Peyer's patch (tissue), 4 donors: ENCODE measurements at regions not wholly inside any gene's neighbourhood (a gene's known extent, or its start where the extent isn't known, plus 50 kb on each side); places are given as distances from the start of the nearest gene placed in this dataset.

Experiments used
- DNase-seq, 3 donors: peaks; one replicate each; pipeline ENCODE4 v3.0.0-alpha.2; 2017 to 2019
- H3K27ac ChIP-seq, 4 donors: fragments of 200-600 bp; sonication (generic); one replicate each; pipeline ENCODE4 v1.5.1; 2016 to 2019
- H3K27me3 ChIP-seq, 2 donors: fragments of 200-600 bp; sonication (generic); one replicate each; pipeline ENCODE4 v1.5.1; 2019
- H3K36me3 ChIP-seq, 3 donors: fragments of 200-600 bp; sonication (generic); one replicate each; pipeline ENCODE4 v1.5.1; 2016 to 2019
- H3K4me1 ChIP-seq, 4 donors: fragments of 200-600 bp; sonication (generic); one replicate each; pipeline ENCODE4 v1.5.1; 2016 to 2019
- H3K4me3 ChIP-seq, 4 donors: fragments of 200-600 bp; sonication (generic); 1 replicate in 3 of 4; 2 replicates in 1 of 4; pipeline ENCODE4 v1.5.1; 2016 to 2019; ENCODE audit warnings: mild to moderate bottlenecking in 1 of 4
- H3K9me3 ChIP-seq, 4 donors: fragments of 200-600 bp; sonication (generic); one replicate each; pipeline ENCODE4 v1.5.1; 2016 to 2019; ENCODE audit warnings: mild to moderate bottlenecking in 1 of 4
- POLR2A ChIP-seq, 2 donors: fragments of 450-650 bp; IDR thresholded peaks; one replicate each; pipeline ENCODE4 v1.5.1; 2017; ENCODE audit warnings: antibody characterized with exemption in 2 of 2, mild to moderate bottlenecking in 2 of 2, moderate library complexity in 2 of 2
- TF ChIP-seq, protein P1 (sequence below), 6 experiments: fragments of 450-650 bp in 4 of 6; fragments of 200-600 bp in 2 of 6; sonication (generic) in 1 of 6; IDR thresholded peaks; one replicate each; pipeline ENCODE4 v1.5.1; 2017 to 2019; ENCODE audit warnings: antibody characterized with exemption in 6 of 6, mild to moderate bottlenecking in 3 of 6, moderate library complexity in 1 of 6

DNA sequence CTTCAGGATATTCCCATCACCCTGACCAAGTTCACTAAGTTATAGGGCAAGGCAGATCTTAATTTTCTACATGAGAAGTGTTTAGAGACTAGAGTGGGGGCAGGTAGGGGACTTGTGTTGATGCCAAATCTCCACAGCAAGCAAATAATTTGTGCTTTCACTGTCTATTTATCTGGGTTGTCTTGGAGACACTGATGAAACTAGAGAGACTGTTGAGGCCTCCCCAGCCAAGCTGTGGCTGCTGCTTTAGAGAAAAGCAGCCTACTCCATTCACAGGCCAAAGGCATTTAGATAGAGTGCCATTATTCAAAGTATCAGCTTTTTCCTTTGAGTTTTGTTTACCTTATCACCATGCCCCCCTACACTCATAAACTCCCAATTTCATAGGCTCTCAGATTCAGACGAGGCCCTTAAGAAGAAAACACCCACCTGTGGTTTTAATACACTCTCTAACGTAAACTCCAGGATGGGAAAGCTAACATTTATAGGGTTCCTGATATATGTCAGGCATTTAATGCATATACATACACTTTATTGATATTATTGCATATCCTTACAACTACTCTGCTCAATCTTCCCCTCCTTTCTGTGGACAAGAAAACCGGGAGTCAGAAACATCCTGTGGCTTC is 130.4 kb upstream of the FOXB1 start:
- no peaks in the 10 kb centered on the region for H3K36me3 ChIP-seq
- H3K27me3 ChIP-seq = no peaks in the 10 kb centered on the region
- no peak overlapping the region for H3K4me3 ChIP-seq
- no peaks in the 10 kb centered on the region for H3K4me1 ChIP-seq
- H3K9me3 ChIP-seq = no peaks in the 10 kb centered on the region
- DNase-seq = no peak
- TF ChIP-seq, protein P1, sequence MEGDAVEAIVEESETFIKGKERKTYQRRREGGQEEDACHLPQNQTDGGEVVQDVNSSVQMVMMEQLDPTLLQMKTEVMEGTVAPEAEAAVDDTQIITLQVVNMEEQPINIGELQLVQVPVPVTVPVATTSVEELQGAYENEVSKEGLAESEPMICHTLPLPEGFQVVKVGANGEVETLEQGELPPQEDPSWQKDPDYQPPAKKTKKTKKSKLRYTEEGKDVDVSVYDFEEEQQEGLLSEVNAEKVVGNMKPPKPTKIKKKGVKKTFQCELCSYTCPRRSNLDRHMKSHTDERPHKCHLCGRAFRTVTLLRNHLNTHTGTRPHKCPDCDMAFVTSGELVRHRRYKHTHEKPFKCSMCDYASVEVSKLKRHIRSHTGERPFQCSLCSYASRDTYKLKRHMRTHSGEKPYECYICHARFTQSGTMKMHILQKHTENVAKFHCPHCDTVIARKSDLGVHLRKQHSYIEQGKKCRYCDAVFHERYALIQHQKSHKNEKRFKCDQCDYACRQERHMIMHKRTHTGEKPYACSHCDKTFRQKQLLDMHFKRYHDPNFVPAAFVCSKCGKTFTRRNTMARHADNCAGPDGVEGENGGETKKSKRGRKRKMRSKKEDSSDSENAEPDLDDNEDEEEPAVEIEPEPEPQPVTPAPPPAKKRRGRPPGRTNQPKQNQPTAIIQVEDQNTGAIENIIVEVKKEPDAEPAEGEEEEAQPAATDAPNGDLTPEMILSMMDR (IDR thresholded peaks at IDR 0.05) = no peak
- no peak for TF ChIP-seq POLR2A (IDR thresholded peaks at IDR 0.05)
- no peak overlapping the region for H3K27ac ChIP-seq

DNA sequence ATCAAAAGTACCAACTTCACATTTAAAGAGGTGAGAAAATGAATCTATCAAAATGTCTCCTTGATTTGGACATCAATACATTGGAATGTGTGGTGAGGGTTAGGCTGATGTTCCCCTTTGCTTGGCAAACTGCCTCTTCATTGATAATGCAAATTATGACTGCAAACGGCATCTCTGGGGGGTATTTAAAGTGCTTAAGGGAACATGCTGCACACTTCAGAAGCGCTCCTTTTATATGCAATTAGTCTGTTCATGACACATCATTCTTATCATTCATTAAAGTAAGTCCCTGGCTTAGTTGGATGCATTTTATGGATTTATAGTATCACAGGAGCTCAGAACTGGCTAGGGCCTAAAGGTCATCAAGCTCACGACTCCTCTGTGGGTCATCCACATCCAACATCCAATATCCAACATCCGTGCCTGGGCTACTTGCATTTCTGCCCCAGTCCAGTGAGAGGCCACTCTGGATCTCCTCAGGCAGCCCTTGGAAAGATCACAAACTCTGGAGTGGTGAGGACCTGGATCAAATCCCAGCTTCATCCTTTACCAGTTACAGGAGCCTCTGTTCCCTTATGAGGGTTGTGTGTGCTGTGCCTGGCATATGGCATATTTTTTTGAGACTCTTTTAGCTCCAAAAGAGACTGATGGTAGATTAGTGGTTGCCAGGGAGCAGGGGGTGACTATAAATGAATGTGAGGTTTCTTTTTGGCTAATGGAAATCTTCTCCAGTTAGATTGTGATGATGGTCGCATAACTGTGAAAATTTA is 136.8 kb upstream of the FOXB1 start:
- H3K4me1 ChIP-seq = no peaks in the 10 kb centered on the region
- no peak overlapping the region for H3K27ac ChIP-seq
- no peaks in the 10 kb centered on the region for H3K36me3 ChIP-seq
- no peak for DNase-seq
- TF ChIP-seq, protein P1 (IDR thresholded peaks at IDR 0.05) = no peak
- TF ChIP-seq POLR2A (IDR thresholded peaks at IDR 0.05) = no peak
- no peak overlapping the region for H3K4me3 ChIP-seq
- no peaks in the 10 kb centered on the region for H3K9me3 ChIP-seq
- H3K27me3 ChIP-seq = no peaks in the 10 kb centered on the region

DNA sequence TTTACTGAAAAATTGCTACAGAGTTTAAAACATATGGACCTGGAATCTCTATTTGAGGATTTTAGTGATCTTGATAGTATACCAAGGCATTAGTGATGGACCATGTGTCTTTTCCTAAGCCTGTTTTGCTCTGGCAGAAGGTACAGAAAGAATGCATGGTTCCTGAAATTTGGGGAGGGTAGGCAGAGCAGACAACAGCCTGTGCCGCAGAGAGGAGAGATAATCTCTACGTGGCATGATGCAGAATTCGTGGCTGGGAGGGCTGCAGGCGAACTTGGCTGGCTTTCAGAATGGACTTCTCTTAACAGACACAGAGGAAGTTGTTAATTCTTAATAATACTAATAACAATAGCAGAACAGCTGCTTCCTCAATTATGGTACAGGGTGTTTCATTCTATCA is 137.5 kb upstream of the FOXB1 start:
- H3K27ac ChIP-seq = no peak overlapping the region
- H3K4me1 ChIP-seq = no peaks in the 10 kb centered on the region
- H3K36me3 ChIP-seq = no peaks in the 10 kb centered on the region
- no peaks in the 10 kb centered on the region for H3K27me3 ChIP-seq
- TF ChIP-seq POLR2A (IDR thresholded peaks at IDR 0.05) = no peak
- TF ChIP-seq, protein P1 (IDR thresholded peaks at IDR 0.05) = no peak
- no peak overlapping the region for H3K4me3 ChIP-seq
- no peak for DNase-seq
- no peaks in the 10 kb centered on the region for H3K9me3 ChIP-seq

DNA sequence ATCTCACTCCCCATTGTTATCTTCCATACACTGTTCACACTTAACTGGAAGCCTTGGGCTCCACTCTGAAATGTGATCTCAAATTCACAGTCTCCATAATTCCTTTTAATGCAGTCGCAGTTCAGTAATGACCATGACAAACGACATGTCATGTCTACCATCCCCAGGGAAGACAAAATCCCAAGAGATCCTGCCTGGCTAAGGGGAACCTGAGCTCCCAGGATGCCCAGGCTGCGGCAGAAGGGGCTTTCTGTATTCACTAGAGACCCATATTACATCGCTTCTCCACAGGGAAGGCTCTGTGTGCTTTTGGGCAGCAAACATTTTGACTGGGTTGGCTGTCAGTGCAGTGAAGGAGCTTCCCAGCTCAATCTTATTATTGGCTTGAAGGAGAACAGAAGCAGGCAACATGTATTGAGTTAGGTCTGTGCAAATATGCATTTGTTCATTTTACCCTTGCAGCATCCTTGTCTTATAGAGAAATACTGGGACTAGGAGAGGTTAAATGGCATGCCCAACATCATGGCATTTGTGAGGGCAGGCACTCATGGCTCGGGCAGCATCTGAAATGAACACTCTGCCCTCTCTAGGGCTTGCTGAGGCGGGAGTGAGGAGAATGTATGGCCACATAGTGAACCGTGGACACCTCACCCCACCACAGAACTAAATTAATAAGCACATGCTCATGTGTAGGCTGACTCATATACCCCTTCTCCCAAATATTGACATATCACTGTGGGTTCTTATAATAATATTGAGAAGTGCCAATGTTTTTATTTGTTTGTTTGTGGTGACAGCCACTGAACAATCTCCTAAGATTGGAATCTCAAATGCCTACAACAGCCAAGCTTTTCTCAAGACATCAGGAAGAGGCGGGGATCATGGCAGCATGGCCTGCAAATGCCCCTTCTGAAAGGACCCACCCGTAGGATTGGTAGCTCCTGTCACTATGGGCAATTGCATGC is 141.6 kb upstream of the FOXB1 start:
- no peaks in the 10 kb centered on the region for H3K36me3 ChIP-seq
- no peak overlapping the region for H3K27ac ChIP-seq
- H3K27me3 ChIP-seq = no peaks in the 10 kb centered on the region
- H3K4me1 ChIP-seq = no peaks in the 10 kb centered on the region
- no peaks in the 10 kb centered on the region for H3K9me3 ChIP-seq
- no peak for TF ChIP-seq POLR2A (IDR thresholded peaks at IDR 0.05)
- TF ChIP-seq, protein P1 (IDR thresholded peaks at IDR 0.05) = no peak
- no peak overlapping the region for H3K4me3 ChIP-seq
- no peak for DNase-seq

DNA sequence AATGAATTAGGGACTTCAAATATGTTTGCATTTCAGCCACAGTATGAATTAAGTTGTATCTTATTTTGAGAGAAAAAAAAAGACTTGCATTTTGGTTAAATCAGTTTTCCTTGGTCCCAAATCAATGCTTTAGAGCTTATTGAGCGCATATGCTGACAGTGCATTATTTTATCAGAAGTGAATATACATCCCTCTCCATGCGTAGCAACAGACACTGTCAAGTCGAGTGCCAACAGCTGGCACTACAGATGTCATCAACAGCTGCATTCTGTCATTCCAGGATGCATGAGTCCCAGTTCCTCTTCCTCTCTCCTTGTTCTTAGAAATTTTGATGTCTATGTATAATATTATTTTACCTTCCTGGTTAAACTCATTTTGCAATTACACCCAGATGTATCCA is 156.1 kb upstream of the FOXB1 start:
- Histone ChIP-seq H3K27me3 (no peaks in the 10 kb centered on the region), H3K9me3 (no peaks in the 10 kb centered on the region), H3K4me1 (no peaks in the 10 kb centered on the region), H3K4me3 (no peak overlapping the region), H3K36me3 (no peaks in the 10 kb centered on the region), H3K27ac (no peak overlapping the region)
- TF ChIP-seq, protein P1 (IDR thresholded peaks at IDR 0.05) = no peak
- TF ChIP-seq POLR2A (IDR thresholded peaks at IDR 0.05) = no peak
- DNase-seq = no peak
